ENCODE measurements at regions not wholly inside any gene's neighbourhood (a gene's known extent, or its start where the extent isn't known, plus 50 kb on each side); places are given as distances from the start of the nearest gene placed in this dataset.
"Not testable (repeated sequence)": the region's sequence is repeated elsewhere in the genome, so short reads cannot be mapped to it uniquely, and the experiment has no call there.

GRCh38 chr16:65725156-65725845, 603.4 kb upstream of the CDH11 start:
- no peak for DNase-seq (ENCODE audit: low spot score)

- no peak for DNase-seq (ENCODE audit: low spot score)
Measured at GRCh38 chr16:65722429-65722828, 600.6 kb upstream of the CDH11 start.

GRCh38 chr16:65717846-65718245, 596.0 kb upstream of the CDH11 start:
- DNase-seq (ENCODE audit: low spot score): no peak

- no peak for DNase-seq (ENCODE audit: low spot score)
Measured at GRCh38 chr16:65716737-65717700, 595.2 kb upstream of the CDH11 start.

- no peak for DNase-seq (ENCODE audit: low spot score)
Measured at GRCh38 chr16:65713181-65713808, 591.4 kb upstream of the CDH11 start.

- no peak for DNase-seq (ENCODE audit: low spot score)
Measured at GRCh38 chr16:65710107-65710506, 588.2 kb upstream of the CDH11 start.

GRCh38 chr16:65704866-65705265, 583.0 kb upstream of the CDH11 start:
- DNase-seq (ENCODE audit: low spot score): no peak

GRCh38 chr16:65702707-65703402, 581.0 kb upstream of the CDH11 start:
- DNase-seq (ENCODE audit: low spot score): no peak

GRCh38 chr16:65700596-65700995, 578.7 kb upstream of the CDH11 start:
- DNase-seq (ENCODE audit: low spot score): no peak

- DNase-seq (ENCODE audit: low spot score): no peak
Measured at GRCh38 chr16:65698791-65699321, 577.0 kb upstream of the CDH11 start.

- no peak for DNase-seq (ENCODE audit: low spot score)
Measured at GRCh38 chr16:65697521-65697920, 575.7 kb upstream of the CDH11 start.

GRCh38 chr16:65697065-65697464, 575.2 kb upstream of the CDH11 start:
- no peak for DNase-seq (ENCODE audit: low spot score)

- not testable (repeated sequence) for DNase-seq (ENCODE audit: low spot score)
Measured at GRCh38 chr16:65691846-65692245, 570.0 kb upstream of the CDH11 start.

- DNase-seq (ENCODE audit: low spot score): no peak
Measured at GRCh38 chr16:65689726-65690125, 567.9 kb upstream of the CDH11 start.

GRCh38 chr16:65688301-65688700, 566.4 kb upstream of the CDH11 start:
- no peak for DNase-seq (ENCODE audit: low spot score)

- no peak for DNase-seq (ENCODE audit: low spot score)
Measured at GRCh38 chr16:65684230-65684629, 562.4 kb upstream of the CDH11 start.

- DNase-seq (ENCODE audit: low spot score): no peak
Measured at GRCh38 chr16:65681406-65681805, 559.5 kb upstream of the CDH11 start.

- no peak for DNase-seq (ENCODE audit: low spot score)
Measured at GRCh38 chr16:65679785-65680184, 557.9 kb upstream of the CDH11 start.

- no peak for DNase-seq (ENCODE audit: low spot score)
Measured at GRCh38 chr16:65675161-65675560, 553.3 kb upstream of the CDH11 start.

GRCh38 chr16:65672960-65673359, 551.1 kb upstream of the CDH11 start:
- no peak for DNase-seq (ENCODE audit: low spot score)

- no peak for DNase-seq (ENCODE audit: low spot score)
Measured at GRCh38 chr16:65671071-65671470, 549.2 kb upstream of the CDH11 start.

- no peak for DNase-seq (ENCODE audit: low spot score)
Measured at GRCh38 chr16:65668064-65668595, 546.3 kb upstream of the CDH11 start.
